Right atrium auricular region (tissue), 2 donors: ENCODE measurements at regions not wholly inside any gene's neighbourhood (a gene's known extent, or its start where the extent isn't known, plus 50 kb on each side); places are given as distances from the start of the nearest gene placed in this dataset.

Experiments
- DNase-seq: peaks from one replicate; pipeline ENCODE4 v3.0.0-alpha.2; 2019; ENCODE audit warnings: low spot score
- H3K27ac ChIP-seq, 2 donors: fragments of 200-600 bp; sonication (generic); 1 replicate in 1 of 2; 2 replicates in 1 of 2; pipeline ENCODE4 v1.5.1; 2016 to 2019
- H3K27me3 ChIP-seq, 2 donors: fragments of 200-600 bp; sonication (generic); one replicate each; pipeline versions ENCODE4 v1.5.1 to v1.6.0; 2017 to 2019
- H3K36me3 ChIP-seq: fragments of 200-600 bp; sonication (generic); one replicate; pipeline ENCODE4 v1.5.1; 2016
- H3K4me1 ChIP-seq, 2 donors: fragments of 200-600 bp; sonication (generic); one replicate each; pipeline versions ENCODE4 v1.5.1 to v1.6.0; 2017 to 2019
- H3K4me3 ChIP-seq, 2 donors: fragments of 200-600 bp; sonication (generic); 1 replicate in 1 of 2; 2 replicates in 1 of 2; pipeline ENCODE4 v1.5.1; 2017 to 2019; ENCODE audit warnings: mild to moderate bottlenecking in 1 of 2, moderate library complexity in 1 of 2
- H3K9me3 ChIP-seq, 2 donors: fragments of 200-600 bp; sonication (generic); one replicate each; pipeline ENCODE4 v1.5.1; 2019
- CTCF ChIP-seq, 2 donors: fragments of 200-600 bp; sonication (generic); IDR thresholded peaks; one replicate each; pipeline ENCODE4 v1.5.1; 2019; ENCODE audit warnings: antibody characterized with exemption in 2 of 2
- microRNA counts, 2 donors: library from miRNA; unstranded; fragments of <30 nt; microRNA quantifications; one replicate each; lab custom pipeline; 2016 to 2017
- microRNA-seq, 2 donors: library from miRNA; unstranded; fragments of <30 nt; microRNA quantifications; one replicate each; pipeline ENCODE4, GENCODE V29; 2016 to 2017; ENCODE audit warnings: borderline number of aligned reads in 2 of 2, borderline replicate concordance in 1 of 2

GRCh38 chr1:24981631-24982005 is 51.5 kb upstream of the RUNX3 start:
- TF ChIP-seq CTCF (IDR thresholded peaks at IDR 0.05): no peak

DNA sequence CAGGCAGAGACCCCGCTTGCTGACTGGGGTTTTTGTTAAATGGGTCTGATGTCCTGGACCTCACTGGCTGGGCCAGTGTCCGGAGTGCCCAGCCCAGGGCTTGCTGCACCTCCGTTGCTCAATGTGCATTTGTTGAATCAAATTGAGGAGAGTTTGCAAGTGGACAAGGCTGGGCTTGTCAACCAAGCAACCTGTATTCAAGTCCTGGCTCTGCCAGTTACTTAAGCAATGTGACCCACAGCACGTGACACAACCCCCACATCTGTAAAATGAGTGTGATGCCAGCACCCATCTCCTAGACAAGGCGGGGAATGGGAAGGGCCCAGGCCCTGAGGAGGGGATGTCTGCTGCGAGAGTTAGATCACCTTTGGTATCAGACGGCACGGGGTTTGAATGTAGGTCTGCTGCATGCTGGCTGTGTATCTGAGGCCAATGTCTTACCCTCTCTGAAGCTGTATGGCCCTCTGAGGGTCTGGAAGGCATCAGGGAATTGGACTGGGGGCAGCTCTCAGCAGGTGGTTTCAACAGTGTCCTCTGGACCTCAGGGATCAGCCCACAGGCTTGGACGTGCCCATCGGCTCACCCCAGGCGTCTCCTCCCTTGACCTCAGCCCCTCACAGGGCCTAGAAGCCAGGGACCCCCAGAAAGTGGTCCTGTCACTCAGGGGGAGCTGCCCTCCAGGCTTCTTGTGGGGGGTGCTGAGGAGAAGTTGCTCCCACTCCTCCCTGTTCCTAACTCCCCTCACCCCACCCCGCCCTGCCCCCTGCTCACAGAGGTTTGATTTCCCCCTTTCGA is 51.0 kb upstream of the RUNX3 start:
- H3K9me3 ChIP-seq: peaks cover 0 to 12% of the 10 kb centered on the region in 2 donors
- H3K4me1 ChIP-seq: no peaks in the 10 kb centered on the region
- no peak overlapping the region for H3K4me3 ChIP-seq
- no peaks in the 10 kb centered on the region for H3K36me3 ChIP-seq
- no peak for DNase-seq
- H3K27me3 ChIP-seq: no peaks in the 10 kb centered on the region
- no peak overlapping the region for H3K27ac ChIP-seq
- no peak for TF ChIP-seq CTCF (IDR thresholded peaks at IDR 0.05)

More at GRCh38 chr1:24981631-24982005, 51.5 kb upstream of the RUNX3 start:
- H3K27ac ChIP-seq: no peak overlapping the region
- no peaks in the 10 kb centered on the region for H3K36me3 ChIP-seq
- no peaks in the 10 kb centered on the region for H3K27me3 ChIP-seq
- peaks cover 0 to 6% of the 10 kb centered on the region in 2 donors for H3K9me3 ChIP-seq
- DNase-seq: no peak
- H3K4me1 ChIP-seq: no peaks in the 10 kb centered on the region
- H3K4me3 ChIP-seq: no peak overlapping the region

MicroRNA genes in the stretch of these regions (microRNA counts, 767-probe panel; counts per million panel counts)
- 0 to 31.0 counts per million in 2 donors for microRNA hsa-miR-4425 (lab: Ali Mortazavi, UCI)

Small RNAs in the stretch of these regions (microRNA-seq; reads per million reads assigned to microRNA genes)
- 0 reads per million in 2 donors for gene MIR4425
